COR-L47 (cell line): ENCODE measurements at regions not wholly inside any gene's neighbourhood (a gene's known extent, or its start where the extent isn't known, plus 50 kb on each side); places are given as distances from the start of the nearest gene placed in this dataset.
A peak's percentile ranks its signal among the peaks of the same experiment; 100 is the strongest.

Source experiments
- DNase-seq: peaks from one replicate; lab custom pipeline; 2025; lab: John Stamatoyannopoulos, UW

DNA sequence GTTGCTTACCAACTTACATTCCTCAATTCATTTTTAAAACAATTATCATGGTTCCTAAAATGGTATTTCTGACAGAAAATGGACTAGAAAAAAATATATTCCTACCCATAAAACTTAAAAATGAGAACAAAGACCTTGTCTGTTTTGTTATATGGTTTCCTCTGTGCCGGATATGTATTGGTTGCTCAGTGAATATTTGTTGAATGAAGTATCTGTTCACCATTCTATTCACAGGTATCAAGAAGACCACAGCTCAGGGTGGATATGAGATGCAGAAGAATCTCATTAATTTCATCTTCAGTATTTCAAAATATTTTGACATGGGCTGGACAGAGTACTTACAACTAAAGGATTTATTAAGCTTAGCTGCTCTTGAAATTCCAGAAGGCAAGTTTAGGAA is 58.1 kb downstream of the TUSC7 start:
- DNase-seq = no peak

DNA sequence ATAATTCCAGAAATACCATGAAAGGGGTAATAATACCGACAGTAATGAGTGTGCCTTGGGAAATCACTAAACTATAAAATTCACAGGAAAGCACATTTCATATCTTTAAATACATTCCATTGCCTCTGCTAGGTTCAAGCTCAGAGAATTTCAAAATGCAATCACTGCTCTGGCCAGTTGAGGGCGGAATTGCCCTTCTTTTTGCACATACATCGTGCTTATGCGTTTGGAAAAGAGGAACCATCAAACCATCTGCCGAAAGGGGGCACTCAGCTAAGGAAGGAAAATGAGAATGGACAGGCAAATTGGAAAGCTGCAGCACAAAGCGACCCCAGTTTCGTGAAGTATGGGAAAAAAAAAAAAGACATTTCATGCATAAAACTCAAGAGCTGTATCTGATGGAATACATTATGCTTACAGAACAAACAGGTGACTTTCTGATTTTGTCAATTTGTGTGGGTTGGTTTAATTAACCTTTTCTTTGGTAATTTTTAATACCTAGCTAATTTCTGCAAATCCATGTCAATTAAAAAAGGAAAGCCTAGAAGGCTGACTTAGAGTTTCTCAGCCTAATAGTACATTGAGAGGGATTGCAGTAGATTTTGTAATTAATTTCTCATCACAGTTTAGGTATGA is 61.4 kb downstream of the TUSC7 start:
- DNase-seq = peak; percentile 90

DNA sequence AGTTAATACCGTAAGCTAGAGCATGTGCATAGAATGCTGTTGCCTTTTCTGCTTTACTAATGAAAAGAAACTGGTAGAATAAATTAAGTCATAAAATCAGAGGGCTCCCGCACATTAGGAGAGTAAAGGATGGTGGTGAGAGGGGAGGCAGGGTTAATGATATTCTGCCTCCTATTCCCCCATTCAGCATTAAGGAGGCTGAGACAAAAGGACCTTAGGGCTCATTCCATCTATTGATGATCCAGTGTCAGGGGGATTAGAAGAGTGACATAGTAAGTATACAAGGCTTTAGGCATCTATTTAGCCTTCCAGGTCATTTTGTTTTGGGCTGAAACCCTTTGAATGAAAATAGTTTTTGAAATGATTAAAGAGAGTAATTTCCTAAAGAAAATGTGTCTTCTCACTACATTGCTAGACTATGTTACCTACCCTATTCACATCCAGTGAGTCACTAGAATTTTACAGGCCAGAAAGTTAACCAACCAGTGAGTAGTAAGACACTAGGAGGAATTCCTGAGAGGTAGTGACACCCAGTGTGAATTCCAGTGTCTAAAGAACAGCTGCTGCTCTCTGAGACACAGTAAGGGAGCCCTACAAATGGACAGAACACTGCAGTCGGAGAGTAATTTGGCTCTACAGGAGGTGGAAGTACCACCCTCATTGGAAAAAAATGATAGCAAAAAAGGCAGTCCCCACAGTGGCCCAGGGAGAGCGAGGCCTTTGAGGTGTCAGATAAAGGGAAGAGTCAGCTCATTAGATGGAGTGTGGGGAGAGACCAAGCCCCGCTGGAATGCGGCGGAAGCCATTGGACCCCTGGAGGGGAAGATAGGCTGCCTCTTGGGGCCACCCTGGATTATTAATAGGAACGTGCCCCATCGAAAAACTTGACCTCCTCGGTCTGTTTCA is 67.6 kb downstream of the TUSC7 start:
- DNase-seq = no peak

DNA sequence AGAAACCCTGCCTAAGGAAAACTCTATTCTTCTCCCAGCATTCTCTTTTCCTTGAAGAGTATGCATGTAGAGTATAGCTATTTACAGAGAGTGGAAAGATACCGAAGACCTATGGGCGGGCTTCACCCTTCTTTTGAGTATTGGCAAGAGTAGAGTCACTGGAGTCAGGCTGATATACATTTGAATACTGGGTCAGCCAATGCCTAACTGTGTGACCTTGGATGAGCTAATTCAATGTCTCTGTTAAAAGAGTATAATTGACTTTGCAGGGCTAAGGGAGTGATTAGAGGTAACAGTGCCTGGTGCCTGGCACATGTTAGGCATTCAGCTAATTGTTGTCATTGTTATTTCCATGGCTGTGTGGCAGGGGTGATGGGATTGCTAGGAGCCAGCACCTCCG is 75.6 kb downstream of the TUSC7 start:
- no peak for DNase-seq

DNA sequence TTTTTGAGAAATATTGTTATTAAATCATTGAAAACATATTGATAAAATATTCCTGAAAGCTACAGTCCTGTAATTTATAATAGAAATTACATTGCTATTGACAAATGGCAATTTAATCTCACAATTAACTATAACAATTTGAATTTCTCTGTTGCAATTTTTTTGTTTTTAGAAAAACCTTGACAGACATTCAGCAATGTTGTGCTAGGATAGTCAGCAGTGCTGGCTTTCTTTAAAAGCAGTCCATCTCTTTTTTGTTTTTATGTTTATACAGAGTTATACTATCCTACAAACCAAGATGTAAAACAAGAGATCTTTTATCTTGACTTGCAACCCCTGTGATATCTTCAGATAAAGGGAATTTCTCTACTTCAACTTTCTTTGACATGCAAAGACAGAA is 93.1 kb downstream of the TUSC7 start:
- DNase-seq = no peak

GRCh38 chr3:116806351-116806750 is 96.8 kb downstream of the TUSC7 start:
- DNase-seq = no peak

DNA sequence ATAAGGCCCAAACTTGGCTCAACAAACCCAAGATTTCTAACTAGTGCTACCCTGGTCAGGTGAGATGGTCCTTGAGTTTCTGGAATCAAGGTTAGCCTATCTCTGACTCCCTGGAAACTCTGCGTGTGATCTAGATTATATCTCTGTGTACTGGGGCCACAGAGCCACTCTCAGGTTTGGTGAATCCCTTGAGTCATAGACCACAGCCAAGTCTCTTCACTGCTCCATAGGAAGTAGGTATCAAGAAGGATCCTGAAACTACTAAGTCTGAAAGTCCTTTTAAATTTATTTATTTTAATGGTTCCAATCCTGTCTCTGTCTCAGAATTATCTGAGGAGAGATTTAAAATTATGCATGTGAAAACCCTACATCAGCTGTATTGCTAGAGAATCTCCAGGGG is 99.1 kb downstream of the TUSC7 start:
- DNase-seq = no peak

- DNase-seq = no peak
Measured at GRCh38 chr3:116809208-116809607, 99.6 kb downstream of the TUSC7 start.

DNA sequence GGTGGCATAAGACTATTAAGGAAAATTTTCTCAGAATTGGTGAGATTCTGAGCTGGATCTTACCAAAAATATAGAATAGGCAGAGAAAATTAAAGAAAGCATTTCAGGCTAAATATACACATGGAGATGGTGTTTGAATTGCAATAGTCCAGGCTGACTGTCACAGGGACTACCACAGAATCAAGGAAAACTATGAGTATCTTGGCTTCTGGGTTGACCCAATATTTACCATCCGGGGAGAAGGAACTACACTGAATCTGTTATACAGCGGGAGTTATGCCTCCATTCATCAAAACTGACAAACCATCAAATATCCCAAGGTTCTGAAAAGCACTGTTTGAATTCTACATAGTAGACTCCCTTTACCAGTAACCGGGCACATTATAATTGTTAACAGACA is 102.2 kb downstream of the TUSC7 start:
- DNase-seq = no peak

DNA sequence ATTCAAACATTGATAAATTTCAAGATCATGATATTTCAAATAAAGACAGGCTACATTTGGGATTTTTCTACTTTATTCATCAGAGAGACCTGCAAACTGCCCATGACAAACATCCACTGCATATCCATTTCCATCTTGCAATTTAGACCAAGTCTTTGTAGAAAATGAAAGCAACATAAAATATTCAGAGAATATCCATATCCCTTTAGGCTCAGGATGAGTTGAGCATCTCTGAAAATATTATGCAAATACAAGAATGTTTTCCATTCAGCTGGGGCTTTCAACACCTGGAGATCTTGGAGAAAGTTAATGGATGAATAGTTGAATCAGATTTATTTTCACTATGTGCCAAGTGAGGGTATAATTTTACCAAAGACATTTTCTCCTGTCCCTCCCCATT is 103.4 kb downstream of the TUSC7 start:
- no peak for DNase-seq

- DNase-seq = no peak
Measured at GRCh38 chr3:116815321-116815720, 105.7 kb downstream of the TUSC7 start.

- DNase-seq = no peak
Measured at GRCh38 chr3:116815831-116816588, 106.4 kb downstream of the TUSC7 start.

GRCh38 chr3:116821371-116821770 is 111.8 kb downstream of the TUSC7 start:
- DNase-seq = no peak

GRCh38 chr3:116824208-116824607 is 114.6 kb downstream of the TUSC7 start:
- no peak for DNase-seq

DNA sequence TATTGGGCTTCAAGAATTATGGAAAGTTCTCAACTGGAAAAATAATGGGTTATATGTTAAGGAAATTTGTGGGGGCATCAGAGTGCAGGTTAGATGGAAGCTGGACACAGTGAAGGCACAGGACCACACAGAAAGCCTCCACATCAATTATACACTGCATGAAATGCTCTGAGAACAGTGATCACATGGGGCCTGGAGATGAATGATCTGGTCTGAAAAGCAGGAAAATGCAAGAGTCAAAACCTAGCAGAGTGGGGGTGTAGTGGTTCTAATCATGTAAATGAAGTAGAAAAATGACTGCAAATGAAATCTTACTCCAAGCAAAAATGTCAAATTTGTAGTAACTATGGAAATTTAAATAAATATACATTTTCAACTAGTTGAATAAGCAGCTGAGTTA is 123.6 kb downstream of the TUSC7 start:
- no peak for DNase-seq

DNA sequence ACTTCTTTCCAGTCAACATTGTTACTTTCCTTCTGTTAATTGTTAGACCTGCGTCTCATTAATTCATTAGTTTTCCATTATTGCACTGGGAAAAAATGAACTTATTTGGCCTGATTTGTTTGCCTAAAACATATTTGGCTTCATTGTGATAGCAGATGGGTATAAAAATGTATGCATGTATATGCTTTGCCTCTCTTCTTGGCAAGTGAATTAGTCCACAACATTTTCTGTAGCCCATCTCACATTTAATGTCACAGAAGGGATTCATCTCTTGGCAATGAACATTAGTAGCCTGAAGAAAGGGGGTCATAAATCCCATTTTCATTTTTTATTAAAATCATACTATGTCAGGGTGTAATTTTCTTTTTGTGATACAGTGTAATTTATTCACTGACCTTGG is 125.2 kb downstream of the TUSC7 start:
- no peak for DNase-seq

GRCh38 chr3:116835658-116836057 is 126.1 kb downstream of the TUSC7 start:
- DNase-seq = no peak

DNA sequence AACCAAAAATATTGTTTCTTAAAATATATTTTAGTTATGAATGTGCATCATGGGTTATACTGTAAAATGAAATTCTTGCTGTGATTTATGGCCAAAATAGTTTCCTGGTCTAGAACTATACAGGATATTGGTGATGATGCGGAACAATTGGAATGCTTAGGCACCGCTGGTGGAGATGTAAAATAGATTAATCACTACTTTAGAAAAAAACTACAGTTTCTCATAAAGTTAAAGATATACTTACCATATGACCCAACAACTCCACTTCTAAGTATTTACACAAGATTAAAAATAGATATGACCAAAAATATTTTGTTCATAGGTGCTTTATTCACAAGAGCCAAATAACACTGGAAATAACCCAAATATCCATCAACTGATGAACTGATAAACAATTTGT is 126.7 kb downstream of the TUSC7 start:
- DNase-seq = no peak

DNA sequence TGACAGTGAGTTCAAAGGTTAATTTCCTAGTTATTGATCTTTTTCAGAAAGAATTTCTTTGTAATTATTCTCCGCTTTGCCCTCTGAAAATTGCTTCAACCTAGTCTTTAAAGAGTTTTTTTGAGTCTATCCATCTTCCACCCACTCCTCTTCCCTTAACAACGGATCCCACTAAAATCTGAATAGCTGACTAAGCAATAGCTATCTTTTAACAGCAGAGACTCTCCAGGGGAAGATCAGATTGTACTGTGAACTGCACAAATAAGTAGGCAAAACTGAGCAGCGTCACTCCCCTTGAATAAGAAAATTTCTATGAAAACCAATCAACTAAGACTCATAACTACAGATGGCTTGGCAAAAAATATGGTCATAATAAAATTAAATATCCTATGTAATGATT is 127.9 kb downstream of the TUSC7 start:
- DNase-seq = no peak

DNA sequence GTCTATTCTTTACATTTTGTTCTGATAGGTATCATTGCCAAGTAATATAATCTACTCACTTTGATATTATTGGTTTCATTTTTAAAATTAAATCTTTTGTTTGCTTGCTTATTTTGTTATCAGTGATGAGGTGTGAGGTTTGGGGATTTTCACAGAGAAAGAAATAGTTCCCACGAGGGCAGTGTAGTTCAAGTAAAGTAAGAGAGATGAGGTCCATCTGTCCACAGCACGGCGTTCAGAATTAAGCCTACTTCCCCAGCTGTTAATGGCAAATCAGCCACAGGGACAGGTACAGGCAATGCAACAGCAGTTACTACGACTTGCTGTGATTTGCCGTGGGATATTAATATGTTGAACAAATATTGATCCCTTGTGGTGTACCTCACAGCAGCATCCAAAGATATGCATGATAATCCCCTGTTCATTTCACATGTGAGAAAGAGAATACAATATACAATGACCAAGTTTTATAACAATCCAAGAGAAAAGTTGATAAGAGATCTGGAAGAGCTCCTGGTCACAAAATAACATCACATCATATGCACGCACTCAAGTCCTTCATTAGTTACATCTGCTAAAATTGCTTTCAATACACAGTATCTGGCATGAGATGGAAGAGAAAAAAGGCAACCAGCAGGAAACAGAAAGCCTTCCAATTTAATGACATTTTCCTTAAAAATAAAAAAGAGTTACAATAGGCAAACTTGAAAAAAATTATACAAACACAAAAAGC is 131.6 kb downstream of the TUSC7 start:
- no peak for DNase-seq

- DNase-seq = no peak
Measured at GRCh38 chr3:116842254-116842957, 132.8 kb downstream of the TUSC7 start.
